ENCODE measurements at regions not wholly inside any gene's neighbourhood (a gene's known extent, or its start where the extent isn't known, plus 50 kb on each side); places are given as distances from the start of the nearest gene placed in this dataset.
"Not testable (repeated sequence)": the region's sequence is repeated elsewhere in the genome, so short reads cannot be mapped to it uniquely, and the experiment has no call there.

DNA sequence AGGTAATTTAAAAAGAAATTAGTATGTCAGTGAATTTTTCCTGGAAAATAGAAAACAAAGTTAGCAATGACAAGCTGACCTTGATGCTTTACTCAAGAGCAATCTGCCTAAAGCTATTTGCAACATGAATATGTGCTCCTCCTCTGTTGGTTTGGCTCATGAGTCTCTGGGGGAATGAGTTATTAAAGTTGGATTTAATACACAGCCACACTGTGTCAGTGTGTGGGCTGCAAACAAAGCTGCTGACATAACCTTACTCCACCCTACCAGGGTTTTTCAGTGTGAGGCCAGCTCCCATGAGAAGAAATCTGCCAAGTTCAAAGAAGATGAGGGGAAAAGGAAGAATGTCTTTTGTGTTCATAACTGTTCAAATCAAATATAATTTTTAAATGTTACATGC, 280.5 kb downstream of the TLL1 start:
- DNase-seq, result no peak

DNA sequence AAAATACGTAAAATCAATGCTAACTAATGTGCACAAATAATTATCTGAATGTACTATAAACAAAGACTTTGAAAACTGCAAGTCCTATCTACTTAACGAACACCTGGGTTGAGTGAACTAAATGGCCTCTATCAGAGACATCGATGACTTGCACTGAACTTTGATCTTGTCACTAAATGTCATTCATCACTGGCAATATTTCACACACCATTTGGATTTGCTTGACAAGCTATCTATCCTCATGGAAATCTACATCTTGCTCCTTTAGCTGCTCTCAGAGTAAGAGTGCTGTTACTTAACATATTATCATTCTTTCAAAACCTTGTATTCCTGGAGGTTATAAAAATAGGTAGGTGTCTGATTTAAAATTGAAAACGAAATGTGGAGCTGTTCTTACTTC, 289.3 kb downstream of the TLL1 start:
- DNase-seq, result no peak

DNA sequence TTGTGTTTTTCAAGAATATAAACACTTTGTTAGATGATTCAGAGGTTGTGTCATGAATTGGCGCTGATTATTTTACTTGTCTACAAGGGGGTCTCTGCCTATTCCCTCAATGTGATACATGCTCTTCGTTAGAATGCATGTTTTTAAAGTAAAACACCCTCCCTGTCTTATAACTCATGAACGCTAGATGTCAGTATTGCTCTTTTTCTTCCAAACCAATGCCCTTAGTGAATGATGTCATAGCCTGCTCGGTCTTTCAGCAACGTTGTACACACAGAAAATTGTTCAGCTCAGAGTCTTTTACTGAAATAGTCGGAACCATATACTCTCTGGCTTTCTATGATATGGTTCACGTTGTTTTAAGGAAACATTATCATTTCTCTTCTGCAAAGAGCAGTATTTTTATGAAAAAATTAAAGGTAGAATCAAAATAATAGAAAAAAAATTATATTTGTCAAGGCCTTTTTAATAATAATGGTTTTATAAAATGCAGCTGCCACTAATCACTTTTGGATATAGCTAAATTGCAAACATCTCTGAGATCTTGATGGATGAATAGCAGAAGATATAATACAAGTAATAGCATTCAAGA, 292.9 kb downstream of the TLL1 start:
- peak; percentile 78 for DNase-seq

DNA sequence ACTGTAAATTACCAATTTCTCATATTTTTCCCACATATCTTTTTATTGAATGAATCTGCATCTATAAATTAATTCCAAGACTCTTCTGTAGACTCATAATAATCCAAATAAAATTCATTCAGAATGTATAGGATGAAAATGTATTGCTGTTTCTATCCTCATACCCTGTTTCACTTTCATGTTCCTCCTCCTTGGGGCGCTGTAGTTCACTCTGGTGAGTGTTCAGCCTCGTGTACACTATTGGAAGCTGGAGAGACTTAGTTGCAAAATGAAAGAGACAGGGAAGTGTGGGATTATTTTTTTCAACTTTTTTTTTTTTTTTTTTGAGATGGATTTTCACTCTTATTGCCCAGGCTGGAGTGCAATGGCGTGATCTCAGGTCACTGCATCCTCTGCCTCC, 296.1 kb downstream of the TLL1 start:
- DNase-seq, result peak; percentile 11

DNA sequence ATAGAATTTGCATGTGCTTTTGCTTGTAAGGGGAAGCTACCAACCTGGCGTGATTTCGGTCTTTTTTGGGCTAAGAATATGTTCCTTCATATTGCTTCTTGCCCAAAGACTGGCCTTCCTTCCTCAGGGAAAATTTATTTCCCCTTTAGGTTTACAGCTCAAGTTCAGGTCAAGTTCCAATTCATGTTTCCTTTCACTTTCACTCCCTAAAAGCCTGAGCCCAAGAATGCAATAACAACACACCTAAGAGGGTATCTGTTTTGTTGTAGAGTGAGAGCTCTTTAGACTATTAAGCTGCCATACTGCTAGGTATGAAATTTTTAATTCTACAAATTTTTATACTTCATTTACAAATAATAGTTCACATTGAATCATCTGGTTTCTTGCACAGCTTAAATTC, 299.6 kb downstream of the TLL1 start:
- DNase-seq, result no peak

DNA sequence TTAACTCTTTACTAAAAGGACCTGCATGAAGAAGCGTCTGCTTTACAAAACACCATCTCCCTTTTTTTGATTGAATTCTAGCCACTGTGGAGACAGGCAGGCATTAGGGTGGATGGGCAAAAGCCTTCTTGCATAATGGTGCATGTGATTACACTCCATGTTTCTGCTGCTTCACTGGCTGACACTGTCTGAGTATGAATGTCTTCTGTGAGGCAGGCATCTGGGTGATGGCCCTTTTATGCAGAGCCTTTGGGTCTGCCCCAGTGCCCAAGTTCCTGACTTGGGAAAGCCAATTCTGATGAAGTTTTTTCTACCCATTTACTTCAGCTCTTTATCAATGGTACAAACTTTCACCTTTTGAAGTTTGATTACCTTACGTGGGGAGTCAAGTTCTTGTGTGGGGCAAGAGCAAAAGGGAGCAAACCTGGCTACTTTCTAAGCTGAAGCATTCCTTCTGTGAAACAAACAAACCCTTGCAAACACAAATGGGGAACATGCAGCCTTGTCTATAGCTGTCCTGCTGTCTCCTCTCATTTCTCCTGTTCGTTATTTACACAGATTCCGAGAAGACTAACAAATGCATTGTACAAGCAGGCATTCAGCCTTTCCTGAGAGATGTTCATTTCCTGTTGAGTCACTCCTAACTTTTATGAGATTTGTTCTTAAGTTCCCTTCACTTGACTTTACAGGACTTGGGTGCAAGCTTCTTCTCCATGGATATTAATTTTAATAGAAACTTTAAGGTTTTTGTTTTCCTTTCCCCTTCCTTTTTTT, 301.9 kb downstream of the TLL1 start:
- DNase-seq, result no peak

DNA sequence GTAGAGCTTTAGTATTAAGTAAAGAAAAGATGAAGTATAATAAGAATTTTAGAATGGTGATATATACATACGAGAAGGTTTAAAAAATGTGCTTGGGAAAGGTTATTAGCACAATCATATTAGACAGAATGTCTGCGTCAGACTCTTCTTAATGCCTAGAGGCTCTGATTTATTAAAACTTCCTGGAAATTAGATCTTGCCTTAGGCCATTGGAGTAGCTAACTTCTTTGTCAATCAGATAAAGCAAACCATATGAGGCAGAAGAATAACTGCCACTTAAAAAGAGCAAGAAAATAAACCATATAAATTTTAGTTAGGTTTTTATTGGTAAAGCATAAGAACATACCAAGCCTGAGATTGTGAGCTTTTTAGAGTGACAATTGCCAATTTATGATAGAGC, 309.1 kb downstream of the TLL1 start:
- DNase-seq, result no peak

DNA sequence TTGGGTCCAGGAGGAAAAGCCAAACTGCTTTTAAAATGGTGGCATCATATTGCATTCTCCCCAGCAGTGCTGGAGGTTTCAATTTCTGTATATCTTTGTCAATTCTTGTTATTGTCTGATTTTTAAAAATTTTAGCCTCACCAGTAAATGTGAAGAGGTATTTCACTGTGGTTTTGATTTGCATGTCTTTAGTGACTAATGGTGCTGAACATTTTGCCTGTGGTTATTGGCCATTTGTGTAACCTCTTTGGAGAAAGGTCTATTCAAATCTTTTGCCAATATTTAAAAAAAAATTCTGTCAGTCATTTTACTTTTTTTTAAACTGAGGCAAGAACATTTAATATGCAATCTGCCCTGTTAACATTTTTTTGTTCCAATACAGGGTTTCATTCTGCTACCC, 322.1 kb downstream of the TLL1 start:
- DNase-seq, result no peak

DNA sequence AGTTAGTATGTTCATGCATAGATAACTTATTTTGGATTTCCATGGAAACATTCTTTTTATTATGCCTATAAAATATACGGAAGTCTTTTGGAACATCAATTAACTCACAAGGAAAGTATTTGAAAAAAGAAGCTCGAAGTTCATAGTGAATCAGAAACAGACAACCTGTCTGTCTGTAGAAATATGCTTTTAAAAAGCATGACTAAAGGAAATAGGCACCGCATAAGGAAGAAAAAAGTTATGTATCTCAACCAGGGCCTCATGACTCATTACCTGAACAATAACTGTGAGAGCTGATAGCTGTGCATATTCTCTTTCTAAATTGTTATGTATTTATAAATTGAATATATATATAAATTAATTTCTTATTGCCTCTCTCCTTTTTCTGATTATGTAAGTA, 324.1 kb downstream of the TLL1 start:
- no peak for DNase-seq

DNA sequence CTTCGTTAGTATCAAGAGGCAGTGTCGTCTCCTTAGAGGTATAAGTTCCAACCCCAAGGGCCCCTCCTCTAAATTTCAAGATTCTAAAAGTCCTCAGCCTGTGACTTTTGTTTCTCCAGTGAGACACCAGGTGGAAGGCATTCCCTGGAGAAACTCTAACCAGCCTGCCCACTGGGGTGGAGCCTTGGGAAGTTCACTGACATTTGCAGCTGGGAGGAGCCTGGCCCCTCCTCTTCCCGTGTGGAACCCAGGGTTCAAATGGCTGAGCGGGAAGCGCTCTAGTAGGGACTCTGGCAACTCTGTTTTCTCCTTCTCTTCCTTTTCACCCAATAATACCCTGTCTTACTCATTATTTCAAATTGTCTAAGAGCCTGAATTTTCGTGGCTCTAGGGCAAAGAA, 325.0 kb downstream of the TLL1 start:
- no peak for DNase-seq

DNA sequence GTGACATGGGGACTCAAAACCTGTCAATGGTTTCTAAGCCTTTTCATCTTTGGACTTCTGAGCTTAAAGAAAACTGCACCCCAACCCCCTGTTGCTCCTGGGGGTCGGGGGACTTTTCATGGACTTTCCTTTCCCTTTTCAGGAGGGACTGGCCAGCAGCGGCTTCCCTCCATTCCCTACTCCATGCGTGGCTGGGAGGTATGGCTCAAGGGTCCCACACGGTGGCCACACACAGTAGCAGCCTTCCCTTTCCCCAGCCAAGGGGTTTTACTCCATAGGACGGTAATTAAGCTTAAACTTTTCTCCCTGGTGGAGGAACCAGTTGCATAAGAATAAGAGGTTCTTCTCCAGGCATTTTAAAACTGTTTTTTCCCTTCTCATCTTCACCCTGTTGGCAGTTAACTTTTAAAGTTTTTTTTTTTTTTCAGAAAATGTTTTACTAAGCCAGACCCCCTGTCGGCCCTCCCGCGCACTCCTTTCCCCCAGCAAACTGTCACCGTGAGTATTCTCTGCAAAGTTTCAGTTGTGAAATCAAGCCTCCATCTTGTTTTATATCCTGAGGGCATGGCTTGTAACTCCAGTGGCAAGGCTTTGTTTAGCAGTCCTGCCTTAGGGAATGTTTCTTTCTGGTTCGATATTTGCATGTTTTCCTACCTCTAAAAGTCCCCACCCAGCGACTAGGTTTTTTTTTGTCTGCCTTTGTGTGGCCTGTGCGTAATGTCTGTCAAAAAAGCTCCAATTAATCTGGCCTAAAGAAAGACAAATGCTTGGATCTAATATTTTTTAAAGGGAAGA, 325.7 kb downstream of the TLL1 start:
- no peak for DNase-seq

DNA sequence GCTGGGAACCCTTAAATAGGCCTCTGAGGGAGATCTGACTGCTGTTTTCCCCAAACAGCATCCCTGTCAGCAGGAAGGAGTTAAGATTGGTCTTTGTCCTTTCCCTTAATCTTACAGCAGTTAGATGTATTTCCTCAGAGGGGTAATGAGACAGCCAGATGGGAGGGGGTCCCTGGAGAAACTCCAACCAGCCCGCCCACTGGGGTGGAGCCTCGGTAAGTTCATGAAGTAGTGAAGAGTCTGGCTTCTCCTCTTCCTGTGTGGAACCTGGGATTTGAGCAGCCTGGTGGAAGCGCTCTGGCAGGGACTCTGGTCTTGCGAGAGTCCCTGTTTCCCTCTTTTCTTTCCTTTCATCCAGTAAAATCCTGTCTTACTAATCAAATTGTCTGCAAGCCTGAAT, 330.0 kb downstream of the TLL1 start:
- DNase-seq, result no peak

DNA sequence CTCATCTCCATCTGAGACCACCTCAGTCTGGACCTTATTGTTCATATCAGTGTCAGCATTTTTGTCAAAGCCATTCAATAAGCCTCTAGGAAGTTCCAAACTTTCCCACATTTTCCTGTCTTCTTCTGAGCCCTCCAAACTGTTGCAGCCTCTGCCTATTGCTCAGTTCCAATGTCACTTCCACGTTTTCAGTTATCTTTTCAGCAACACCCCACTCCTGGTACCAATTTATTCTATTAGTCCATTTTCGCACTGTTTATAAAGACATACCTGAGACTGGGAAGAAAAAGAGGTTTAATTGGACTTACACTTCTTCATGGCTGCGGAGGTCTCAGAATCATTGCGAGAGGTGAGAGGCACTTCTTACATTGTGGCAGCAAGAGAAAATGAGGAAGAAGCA, 339.3 kb downstream of the TLL1 start:
- DNase-seq, result not testable (repeated sequence)

DNA sequence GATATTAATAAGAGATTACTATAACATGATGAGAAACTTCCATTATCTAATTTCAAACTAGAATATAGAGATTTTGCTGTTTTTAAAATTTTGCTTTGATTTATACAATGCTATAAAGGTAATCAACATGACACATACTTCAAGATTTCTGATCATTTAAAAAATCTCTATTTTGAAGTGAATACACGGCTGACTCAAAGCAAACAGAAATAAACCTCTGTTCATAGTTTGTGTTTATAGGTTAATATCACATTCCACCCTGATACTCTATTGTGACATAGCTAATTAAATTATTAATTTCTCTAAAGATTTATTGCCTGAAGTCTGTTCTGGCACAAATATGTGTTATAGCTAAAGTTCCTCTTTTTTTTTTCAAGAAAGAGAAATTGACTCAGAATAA, 349.2 kb downstream of the TLL1 start:
- no peak for DNase-seq

DNA sequence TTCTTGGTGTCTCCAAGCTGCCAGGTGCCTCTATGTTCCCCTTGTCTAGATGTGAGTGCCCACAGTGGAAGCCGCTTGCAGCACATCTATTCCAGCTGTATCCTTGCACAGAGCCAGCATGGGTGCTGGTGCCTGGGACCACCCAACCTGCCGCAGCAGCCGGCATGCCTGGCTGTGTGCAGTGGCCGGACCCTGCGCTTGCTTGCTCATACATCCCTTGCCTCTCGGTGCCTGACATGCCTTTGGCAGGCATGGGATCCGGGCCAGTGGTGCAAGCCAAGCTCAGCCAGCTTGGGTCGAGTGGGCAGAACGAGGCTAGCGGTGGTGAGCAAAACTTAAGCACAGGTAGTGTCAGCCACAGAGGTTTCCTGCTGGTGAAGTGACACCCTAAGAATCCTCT, 355.1 kb downstream of the TLL1 start:
- DNase-seq, result no peak

DNA sequence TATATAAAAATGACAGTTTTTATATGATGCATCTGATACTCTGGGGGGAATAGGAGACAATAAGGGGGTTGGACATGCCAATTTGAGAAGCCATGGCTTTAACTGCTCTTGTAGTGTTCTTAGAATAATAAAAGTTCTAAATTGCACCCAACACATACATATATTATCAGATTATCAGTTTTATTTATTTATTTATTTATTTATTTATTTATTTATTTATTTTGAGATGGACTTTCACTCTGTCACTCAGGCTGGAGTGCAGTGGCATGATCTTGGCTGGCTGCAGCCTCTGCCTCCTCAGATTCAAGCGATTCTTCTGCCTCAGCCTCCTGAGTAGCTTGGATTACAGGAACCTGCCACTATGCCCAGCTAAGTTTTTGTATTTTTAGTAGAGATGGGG, 356.8 kb downstream of the TLL1 start:
- DNase-seq, result no peak

DNA sequence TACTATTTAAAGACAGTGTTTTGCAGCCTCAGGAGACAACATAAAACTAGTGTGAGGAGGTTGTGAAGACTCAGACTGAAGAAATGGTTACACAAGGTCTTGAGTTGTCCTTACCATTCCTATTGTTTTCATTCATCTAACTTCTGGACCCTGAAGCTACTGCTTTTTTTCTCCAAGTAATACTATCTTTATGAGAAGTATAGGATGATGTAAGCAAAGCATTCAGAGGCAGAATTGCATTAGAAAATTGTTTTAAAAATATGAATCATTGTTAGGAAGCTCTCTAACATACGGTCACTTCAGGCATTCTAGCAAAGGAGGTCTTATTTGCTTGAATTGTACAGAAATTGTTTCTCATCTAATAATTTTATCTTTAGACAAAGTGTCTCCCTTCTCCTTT, 357.8 kb downstream of the TLL1 start:
- no peak for DNase-seq

DNA sequence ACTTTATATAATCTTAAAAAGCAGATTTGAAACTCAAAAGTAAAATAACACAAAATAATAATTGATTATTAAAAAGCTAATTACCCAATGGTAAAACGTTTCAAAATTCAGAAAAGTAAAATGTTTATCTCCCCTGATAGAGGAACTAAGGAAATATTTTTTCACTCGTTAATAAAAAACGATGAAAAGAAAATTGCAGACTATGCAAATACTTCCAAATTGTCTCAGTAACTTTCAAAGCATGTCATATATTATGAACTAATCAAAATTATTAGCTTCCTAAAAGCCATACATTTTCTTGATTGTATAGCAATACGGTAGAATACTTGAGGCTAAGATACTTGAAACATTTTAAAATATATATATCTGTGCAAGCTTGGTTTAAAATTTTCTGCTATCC, 366.3 kb downstream of the TLL1 start:
- no peak for DNase-seq

DNA sequence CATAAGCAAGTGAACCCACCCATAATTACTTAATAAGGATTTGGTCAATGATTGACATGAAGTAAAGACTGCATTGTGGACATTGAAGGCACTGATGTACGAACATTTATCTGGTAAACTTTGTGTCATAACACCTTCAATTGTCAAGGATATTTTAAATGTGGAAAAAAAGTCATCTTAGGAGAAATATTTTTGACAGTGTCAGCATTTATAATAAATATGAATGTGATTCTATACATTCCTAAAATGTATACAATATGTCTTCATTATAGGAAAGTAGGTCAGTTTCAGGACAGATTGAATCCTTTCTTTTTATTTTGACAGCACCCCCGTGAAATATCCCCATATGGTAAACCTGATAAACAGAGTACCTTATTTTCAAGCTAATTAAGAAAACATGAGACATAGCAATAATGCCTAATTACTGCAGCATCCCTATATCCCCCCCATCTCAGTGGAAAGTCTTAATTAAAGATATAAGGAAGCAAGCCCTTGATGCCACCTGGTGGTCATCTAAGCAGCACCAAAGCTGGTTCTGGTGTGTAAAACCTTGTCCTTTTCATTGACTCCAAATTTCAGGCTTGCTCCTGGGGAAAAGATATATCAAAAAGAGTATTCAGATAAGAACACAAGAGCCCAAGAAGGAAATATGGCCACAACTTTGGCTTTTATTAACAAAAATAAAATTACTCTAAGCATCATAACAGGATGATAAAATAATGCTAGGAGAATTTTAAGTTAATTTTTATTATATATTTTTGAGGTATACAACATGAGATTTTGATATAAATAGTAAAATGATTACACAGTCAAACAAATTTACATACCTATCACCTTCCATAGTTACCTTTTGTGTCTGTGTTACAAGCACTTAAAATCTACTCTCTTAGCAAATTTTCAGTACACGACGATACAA, 379.7 kb downstream of the TLL1 start:
- DNase-seq, result peak; percentile 6

DNA sequence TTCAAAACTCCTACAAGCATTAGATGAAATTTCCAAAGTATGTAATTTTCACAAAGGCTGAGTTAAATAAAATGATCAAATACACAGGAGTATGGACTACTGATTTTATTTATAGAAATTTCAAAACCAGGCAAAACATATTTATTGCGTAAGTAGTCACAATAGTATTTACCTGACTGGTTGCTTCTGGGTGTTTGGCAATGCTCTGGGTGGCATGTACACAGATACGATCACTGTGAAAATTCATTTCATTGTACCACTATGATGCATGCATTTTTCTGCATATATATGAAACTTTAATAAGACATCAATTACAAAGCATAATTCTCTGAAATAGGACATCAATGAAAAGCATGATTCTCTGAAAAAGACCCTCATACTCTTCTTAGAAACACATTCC, 384.2 kb downstream of the TLL1 start:
- DNase-seq, result no peak

DNA sequence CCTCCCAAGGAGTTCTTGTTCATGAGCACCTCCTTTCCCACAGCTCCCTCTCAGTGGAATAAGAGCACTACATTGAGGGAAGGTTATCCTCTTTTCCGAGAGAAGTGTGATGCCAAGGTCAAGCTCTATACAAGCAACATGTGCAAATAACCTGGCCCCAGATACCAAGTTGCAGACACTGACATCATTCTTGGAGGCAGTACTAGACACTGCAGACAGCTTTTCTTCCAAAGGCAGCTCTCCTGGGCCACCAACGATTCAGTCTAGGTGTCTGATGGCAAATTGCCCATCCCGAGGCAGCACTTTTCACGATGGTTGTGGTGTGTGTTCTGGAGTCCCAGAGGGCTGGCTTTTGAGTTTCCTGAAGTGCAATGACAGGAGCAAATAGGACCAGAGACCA, 384.9 kb downstream of the TLL1 start:
- DNase-seq, result no peak

DNA sequence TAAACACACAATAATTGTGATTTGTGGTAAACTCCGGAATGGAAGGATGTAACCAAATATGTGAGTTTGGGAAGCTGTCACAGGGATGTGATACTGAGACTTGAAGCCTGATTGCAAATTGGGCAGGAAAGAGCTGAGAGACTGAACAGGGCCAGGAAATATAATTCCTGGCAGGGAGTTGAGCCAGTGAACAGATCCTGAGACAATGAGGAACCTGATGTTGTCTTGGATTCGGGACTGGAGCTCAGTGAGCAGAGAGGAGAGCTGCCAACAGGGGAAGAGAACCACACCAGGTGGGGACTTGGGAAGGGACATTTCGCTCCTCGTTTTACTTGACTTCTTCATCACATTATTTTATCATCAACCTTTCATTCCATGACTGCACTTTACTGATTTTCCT, 386.0 kb downstream of the TLL1 start:
- DNase-seq, result no peak

DNA sequence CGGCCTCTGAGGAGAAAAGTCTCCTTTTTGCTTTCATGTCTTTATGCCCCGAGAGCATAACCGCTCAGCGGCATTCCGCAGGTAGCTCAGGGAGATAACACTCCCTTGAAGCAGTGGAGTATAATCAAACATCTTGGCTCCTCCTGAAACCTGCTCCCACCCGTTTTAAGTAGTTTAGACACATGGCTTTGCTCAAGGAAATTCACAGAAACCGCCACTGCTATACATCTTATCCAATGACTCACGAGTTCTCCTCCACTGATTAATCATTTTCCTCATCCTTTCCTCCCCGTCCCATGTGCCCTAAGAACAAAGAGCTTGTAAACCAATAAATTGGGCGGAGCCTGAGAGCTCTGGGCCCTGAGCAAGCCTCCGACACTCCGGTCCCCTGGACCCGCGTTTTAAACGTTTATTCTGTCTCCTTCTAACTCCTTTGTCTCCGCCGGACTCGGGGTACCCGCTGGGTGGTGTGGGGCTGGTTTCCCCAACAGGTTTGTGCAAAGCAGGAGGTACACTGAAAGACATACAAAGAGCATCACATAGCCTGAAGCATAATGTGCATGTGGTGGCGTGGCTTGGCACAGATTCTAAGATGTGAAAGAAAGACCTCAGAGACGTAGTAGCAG, 401.2 kb downstream of the TLL1 start:
- no peak for DNase-seq

Measured in suppressor macrophage treated with lipopolysaccharide for 4 hours (primary cell).